ENCODE measurements at regions not wholly inside any gene's neighbourhood (a gene's known extent, or its start where the extent isn't known, plus 50 kb on each side); places are given as distances from the start of the nearest gene placed in this dataset.
"Not testable (repeated sequence)": the region's sequence is repeated elsewhere in the genome, so short reads cannot be mapped to it uniquely, and the experiment has no call there.

DNA sequence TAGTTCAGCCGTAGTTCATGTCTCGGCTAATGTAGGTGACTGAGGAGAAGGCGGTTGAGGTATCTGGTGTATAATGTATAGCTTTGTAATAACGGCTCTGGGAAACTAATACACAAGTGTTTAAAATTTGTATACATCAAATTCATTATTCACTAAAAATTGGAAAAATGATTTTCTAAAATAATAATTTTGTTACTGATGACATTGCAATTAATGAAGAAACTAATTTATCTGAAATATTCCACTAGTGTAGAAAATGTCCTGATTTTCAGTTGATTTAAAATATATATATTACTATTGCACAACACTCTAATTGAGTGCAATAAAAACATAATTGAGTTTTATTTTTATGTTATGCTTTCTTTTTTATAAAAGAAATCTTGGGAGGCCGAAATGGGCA lies 823.0 kb downstream of the TAF11L14 start:
- H3K4me3 ChIP-seq (ENCODE audit: low read depth, low read length) = no peak overlapping the region
- no peaks in the 10 kb centered on the region for H3K9me3 ChIP-seq (ENCODE audit: control insufficient read depth, low read length)
- no peaks in the 10 kb centered on the region for H3K27me3 ChIP-seq (ENCODE audit: control insufficient read depth, insufficient read depth, low read length)
- no peak for TF ChIP-seq CTCF (IDR thresholded peaks at IDR 0.05)
- H3K36me3 ChIP-seq (ENCODE audit: control insufficient read depth, insufficient read depth, low read length) = no peaks in the 10 kb centered on the region
- H3K4me1 ChIP-seq = no peaks in the 10 kb centered on the region
- no peak overlapping the region for H3K4me2 ChIP-seq (ENCODE audit: low read length)
- H2AFZ ChIP-seq = no peak overlapping the region
- H3K79me2 ChIP-seq = no peaks in the 10 kb centered on the region
- no peak overlapping the region for H3K9ac ChIP-seq
- H3K27ac ChIP-seq = no peak overlapping the region

DNA sequence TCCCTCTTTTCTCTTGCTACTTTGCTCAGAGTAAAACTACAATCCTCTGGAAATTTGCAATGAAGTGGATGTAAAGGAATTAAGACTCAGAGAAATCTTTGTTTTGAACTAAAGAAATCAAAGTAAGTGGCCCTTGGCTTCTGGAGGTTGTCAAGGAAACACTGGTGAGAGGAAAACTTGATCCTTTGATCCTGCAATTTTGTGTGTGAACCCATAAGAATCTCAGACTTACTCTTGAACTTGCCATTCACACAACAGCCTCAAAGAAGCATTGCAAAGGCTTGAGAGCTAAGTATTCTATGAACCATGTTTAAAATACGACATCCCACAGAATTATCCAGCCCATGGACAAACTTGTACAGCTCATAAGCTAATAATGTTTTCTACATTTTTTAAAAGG lies 827.5 kb downstream of the TAF11L14 start:
- no peak overlapping the region for H3K27ac ChIP-seq
- H3K36me3 ChIP-seq (ENCODE audit: control insufficient read depth, insufficient read depth, low read length) = no peaks in the 10 kb centered on the region
- no peak overlapping the region for H3K9ac ChIP-seq
- H3K27me3 ChIP-seq (ENCODE audit: control insufficient read depth, insufficient read depth, low read length) = no peaks in the 10 kb centered on the region
- no peak overlapping the region for H3K4me2 ChIP-seq (ENCODE audit: low read length)
- TF ChIP-seq CTCF (IDR thresholded peaks at IDR 0.05) = no peak
- H3K9me3 ChIP-seq (ENCODE audit: control insufficient read depth, low read length) = no peaks in the 10 kb centered on the region
- no peaks in the 10 kb centered on the region for H3K4me1 ChIP-seq
- no peak overlapping the region for H3K4me3 ChIP-seq (ENCODE audit: low read depth, low read length)
- no peak overlapping the region for H2AFZ ChIP-seq
- no peaks in the 10 kb centered on the region for H3K79me2 ChIP-seq

- no peak overlapping the region for H3K4me3 ChIP-seq (ENCODE audit: low read depth, low read length)
- H3K36me3 ChIP-seq (ENCODE audit: control insufficient read depth, insufficient read depth, low read length) = no peaks in the 10 kb centered on the region
- TF ChIP-seq CTCF (IDR thresholded peaks at IDR 0.05) = no peak
- no peak overlapping the region for H3K27ac ChIP-seq
- H2AFZ ChIP-seq = no peak overlapping the region
- H3K27me3 ChIP-seq (ENCODE audit: control insufficient read depth, insufficient read depth, low read length) = no peaks in the 10 kb centered on the region
- no peaks in the 10 kb centered on the region for H3K9me3 ChIP-seq (ENCODE audit: control insufficient read depth, low read length)
- no peaks in the 10 kb centered on the region for H3K79me2 ChIP-seq
- no peaks in the 10 kb centered on the region for H3K4me1 ChIP-seq
- H3K4me2 ChIP-seq (ENCODE audit: low read length) = no peak overlapping the region
- H3K9ac ChIP-seq = no peak overlapping the region
Observed at GRCh38 chr5:18465833-18466681, 831.8 kb downstream of the TAF11L14 start.

DNA sequence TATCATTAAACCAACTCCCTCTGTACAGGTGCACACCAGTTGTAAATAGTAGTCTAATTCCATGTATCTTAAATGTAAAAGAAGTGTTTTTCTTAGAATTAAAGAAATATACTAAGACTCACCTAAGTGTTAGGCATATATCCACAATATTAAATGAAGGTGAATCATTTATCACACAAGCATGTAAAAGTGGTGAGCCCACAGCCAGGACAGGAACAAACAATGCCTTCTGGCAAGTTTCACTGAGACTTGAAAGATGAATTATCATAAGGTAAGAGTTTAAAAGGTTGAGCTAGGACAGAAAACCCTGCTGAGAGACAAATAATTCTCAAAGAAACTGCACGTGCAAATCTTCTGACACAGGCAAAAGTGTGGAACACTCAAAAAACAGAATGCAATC lies 832.5 kb downstream of the TAF11L14 start:
- H3K36me3 ChIP-seq (ENCODE audit: control insufficient read depth, insufficient read depth, low read length) = no peaks in the 10 kb centered on the region
- H3K79me2 ChIP-seq = no peaks in the 10 kb centered on the region
- no peak overlapping the region for H3K4me2 ChIP-seq (ENCODE audit: low read length)
- no peak overlapping the region for H3K9ac ChIP-seq
- no peaks in the 10 kb centered on the region for H3K27me3 ChIP-seq (ENCODE audit: control insufficient read depth, insufficient read depth, low read length)
- H3K4me1 ChIP-seq = no peaks in the 10 kb centered on the region
- no peak overlapping the region for H3K4me3 ChIP-seq (ENCODE audit: low read depth, low read length)
- TF ChIP-seq CTCF (IDR thresholded peaks at IDR 0.05) = no peak
- H2AFZ ChIP-seq = no peak overlapping the region
- H3K9me3 ChIP-seq (ENCODE audit: control insufficient read depth, low read length) = no peaks in the 10 kb centered on the region
- H3K27ac ChIP-seq = no peak overlapping the region

- not testable (repeated sequence) for H3K27ac ChIP-seq; H3K9ac ChIP-seq; H3K9me3 ChIP-seq (ENCODE audit: control insufficient read depth, low read length); H3K36me3 ChIP-seq (ENCODE audit: control insufficient read depth, insufficient read depth, low read length); H3K4me1 ChIP-seq; H2AFZ ChIP-seq; H3K27me3 ChIP-seq (ENCODE audit: control insufficient read depth, insufficient read depth, low read length); H3K4me3 ChIP-seq (ENCODE audit: low read depth, low read length); H3K79me2 ChIP-seq; H3K4me2 ChIP-seq (ENCODE audit: low read length)
Observed at GRCh38 chr5:18471791-18472190, 837.5 kb downstream of the TAF11L14 start.
